Hematopoietic multipotent progenitor cell treated with erythropoietin and hydrocortisone succinate and interleukin-3 and kit ligand, for 15 days (in vitro differentiated cells): ENCODE measurements at regions not wholly inside any gene's neighbourhood (a gene's known extent, or its start where the extent isn't known, plus 50 kb on each side); places are given as distances from the start of the nearest gene placed in this dataset.
"Not testable (repeated sequence)": the region's sequence is repeated elsewhere in the genome, so short reads cannot be mapped to it uniquely, and the experiment has no call there.

ENCODE experiments used
- DNase-seq: peaks from one replicate; pipeline ENCODE4 v3.0.0-alpha.2; 2015; ENCODE audit warnings: low spot score

GRCh38 chr6:48611332-48611731 lies 500.3 kb upstream of the PTCHD4 start:
- no peak for DNase-seq

GRCh38 chr6:48610846-48611245 lies 499.8 kb upstream of the PTCHD4 start:
- DNase-seq = no peak

GRCh38 chr6:48606618-48607017 lies 495.6 kb upstream of the PTCHD4 start:
- no peak for DNase-seq

- DNase-seq = no peak
Measured at GRCh38 chr6:48597951-48598350, 487.0 kb upstream of the PTCHD4 start.

- no peak for DNase-seq
Measured at GRCh38 chr6:48596830-48597229, 485.8 kb upstream of the PTCHD4 start.

- not testable (repeated sequence) for DNase-seq
Measured at GRCh38 chr6:48591158-48591557, 480.2 kb upstream of the PTCHD4 start.

- no peak for DNase-seq
Measured at GRCh38 chr6:48584846-48585245, 473.8 kb upstream of the PTCHD4 start.

GRCh38 chr6:48570656-48571055 lies 459.7 kb upstream of the PTCHD4 start:
- no peak for DNase-seq

GRCh38 chr6:48568856-48569255 lies 457.9 kb upstream of the PTCHD4 start:
- DNase-seq = no peak

GRCh38 chr6:48567016-48567415 lies 456.0 kb upstream of the PTCHD4 start:
- no peak for DNase-seq

GRCh38 chr6:48564036-48564820 lies 453.2 kb upstream of the PTCHD4 start:
- no peak for DNase-seq

- no peak for DNase-seq
Measured at GRCh38 chr6:48563433-48563832, 452.4 kb upstream of the PTCHD4 start.

GRCh38 chr6:48560408-48560807 lies 449.4 kb upstream of the PTCHD4 start:
- no peak for DNase-seq

- DNase-seq = no peak
Measured at GRCh38 chr6:48553467-48554189, 442.6 kb upstream of the PTCHD4 start.

GRCh38 chr6:48552905-48553304 lies 441.9 kb upstream of the PTCHD4 start:
- DNase-seq = no peak

- DNase-seq = no peak
Measured at GRCh38 chr6:48550603-48551002, 439.6 kb upstream of the PTCHD4 start.

- no peak for DNase-seq
Measured at GRCh38 chr6:48542191-48542590, 431.2 kb upstream of the PTCHD4 start.

- no peak for DNase-seq
Measured at GRCh38 chr6:48541649-48542048, 430.7 kb upstream of the PTCHD4 start.

GRCh38 chr6:48535582-48536009 lies 424.6 kb upstream of the PTCHD4 start:
- no peak for DNase-seq

- DNase-seq = not testable (repeated sequence)
Measured at GRCh38 chr6:48530978-48531377, 420.0 kb upstream of the PTCHD4 start.

- no peak for DNase-seq
Measured at GRCh38 chr6:48525849-48526248, 414.9 kb upstream of the PTCHD4 start.

GRCh38 chr6:48520951-48521350 lies 410.0 kb upstream of the PTCHD4 start:
- no peak for DNase-seq

GRCh38 chr6:48512390-48512789 lies 401.4 kb upstream of the PTCHD4 start:
- DNase-seq = no peak

GRCh38 chr6:48511378-48511777 lies 400.4 kb upstream of the PTCHD4 start:
- no peak for DNase-seq
